Endothelial cell of umbilical vein (primary cell): ENCODE measurements at regions not wholly inside any gene's neighbourhood (a gene's known extent, or its start where the extent isn't known, plus 50 kb on each side); places are given as distances from the start of the nearest gene placed in this dataset.

Source experiments
- CTCF ChIP-seq, 2 donors: IDR thresholded peaks; 1 replicate in 1 of 2; 2 replicates in 1 of 2; pipeline ENCODE4 v1.5.1; 2011; ENCODE audit warnings: low read length in 2 of 2, mild to moderate bottlenecking in 2 of 2, moderate library complexity in 2 of 2, control low read depth in 1 of 2, inconsistent platforms in 1 of 2, low read depth in 1 of 2; ENCODE audit not compliant: insufficient read depth in 1 of 2; ENCODE audit errors: extremely low read depth in 1 of 2
- EZH2 ChIP-seq: IDR thresholded peaks from 2 replicates; pipeline ENCODE4 v1.6.1; 2012; ENCODE audit warnings: borderline replicate concordance, low read depth, mild to moderate bottlenecking, moderate library complexity, low read length, inconsistent platforms; ENCODE audit not compliant: severe bottlenecking
- FOS ChIP-seq: IDR thresholded peaks from 2 replicates; pipeline ENCODE4 v1.6.1; 2011; ENCODE audit warnings: mild to moderate bottlenecking, low read length, moderate library complexity, borderline replicate concordance; ENCODE audit not compliant: insufficient read depth
- POLR2A ChIP-seq: IDR thresholded peaks from 2 replicates; pipeline ENCODE4 v1.6.1; 2012; ENCODE audit warnings: low read depth, mild to moderate bottlenecking, control low read depth, low read length
- POLR2AphosphoS5 ChIP-seq: IDR thresholded peaks from 2 replicates; pipeline ENCODE4 v1.6.1; 2012; ENCODE audit warnings: low read depth, mild to moderate bottlenecking, control low read depth, low read length, moderate library complexity; ENCODE audit not compliant: insufficient read depth

- TF ChIP-seq CTCF (IDR thresholded peaks at IDR 0.05; ENCODE audit: extremely low read depth in 1 of 2, insufficient read depth in 1 of 2, low read depth in 1 of 2, low read length in 2 of 2) (no peak), POLR2A (no peak), EZH2 (no peak), FOS (no peak), POLR2AphosphoS5 (no peak)
Observed at GRCh38 chr6:14665827-14666724, 548.5 kb downstream of the CD83 start.
